Hematopoietic multipotent progenitor cell treated with erythropoietin and hydrocortisone succinate and interleukin-3 and kit ligand, for 15 days (in vitro differentiated cells): ENCODE measurements at regions not wholly inside any gene's neighbourhood (a gene's known extent, or its start where the extent isn't known, plus 50 kb on each side); places are given as distances from the start of the nearest gene placed in this dataset.
A peak's percentile ranks its signal among the peaks of the same experiment; 100 is the strongest.

Source experiments
- DNase-seq: peaks from one replicate; pipeline ENCODE4 v3.0.0-alpha.2; 2015; ENCODE audit warnings: low spot score

DNA sequence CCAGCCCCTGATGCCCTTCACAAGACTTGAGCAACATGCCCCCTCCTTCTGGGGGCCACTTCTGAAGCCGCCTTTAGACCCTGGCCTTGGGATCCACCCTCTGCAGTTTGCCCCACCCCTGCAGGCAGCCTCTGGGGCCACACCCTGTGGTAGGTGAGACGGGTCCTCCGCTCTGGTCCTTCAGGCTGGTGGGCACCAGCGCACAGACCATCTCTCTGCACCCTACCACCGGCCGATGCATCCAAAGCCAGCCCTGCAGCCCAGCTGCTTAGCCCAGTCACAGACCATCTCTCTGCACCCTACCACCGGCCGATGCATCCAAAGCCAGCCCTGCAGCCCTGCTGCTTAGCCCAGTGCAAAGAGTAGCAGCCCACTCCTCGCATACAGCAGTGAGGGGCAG lies 159.3 kb upstream of the ECI2 start:
- DNase-seq, result no peak

DNA sequence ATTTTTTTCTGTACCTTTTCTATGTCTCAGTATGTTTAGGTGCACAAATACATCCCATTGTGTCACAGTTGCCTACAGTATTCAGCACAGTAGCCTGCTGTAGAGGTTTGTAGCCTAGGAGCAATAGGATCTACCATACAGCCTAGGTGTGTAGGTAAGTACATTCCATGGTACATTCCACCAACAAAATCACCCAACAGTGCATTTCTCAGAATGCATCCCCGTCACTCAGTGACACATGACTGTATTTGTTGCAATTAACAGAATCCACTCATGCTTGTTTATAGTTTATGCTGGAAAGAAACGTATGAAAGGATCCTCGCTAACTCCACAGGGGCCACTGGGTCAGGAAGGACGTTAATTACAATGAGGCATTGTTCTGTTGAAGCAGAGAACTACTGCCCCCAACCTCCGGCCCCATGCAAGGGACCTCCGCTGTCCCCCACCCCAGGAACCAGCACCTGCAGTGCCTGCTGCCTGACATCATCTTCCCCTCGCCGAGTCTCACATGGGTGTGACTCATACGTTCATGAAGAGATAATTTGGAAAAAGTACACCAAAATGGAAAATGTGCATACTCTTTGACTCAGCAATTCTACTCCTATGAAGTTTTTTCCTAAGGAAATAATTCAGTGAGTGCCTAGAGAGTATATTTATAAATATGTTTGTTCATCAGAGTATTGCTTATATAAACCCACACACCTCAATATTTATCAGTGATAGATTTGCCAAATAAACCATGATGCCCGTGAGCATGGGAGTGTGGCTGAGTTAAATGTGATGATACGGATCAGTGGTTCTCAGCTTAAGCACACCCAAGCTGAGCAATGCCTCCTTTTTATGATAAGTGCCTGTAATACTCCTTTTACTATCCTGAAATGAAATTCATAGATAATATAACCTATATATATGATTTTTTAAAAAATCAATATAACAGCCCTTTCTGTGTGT lies 156.4 kb upstream of the ECI2 start:
- DNase-seq, result no peak

DNA sequence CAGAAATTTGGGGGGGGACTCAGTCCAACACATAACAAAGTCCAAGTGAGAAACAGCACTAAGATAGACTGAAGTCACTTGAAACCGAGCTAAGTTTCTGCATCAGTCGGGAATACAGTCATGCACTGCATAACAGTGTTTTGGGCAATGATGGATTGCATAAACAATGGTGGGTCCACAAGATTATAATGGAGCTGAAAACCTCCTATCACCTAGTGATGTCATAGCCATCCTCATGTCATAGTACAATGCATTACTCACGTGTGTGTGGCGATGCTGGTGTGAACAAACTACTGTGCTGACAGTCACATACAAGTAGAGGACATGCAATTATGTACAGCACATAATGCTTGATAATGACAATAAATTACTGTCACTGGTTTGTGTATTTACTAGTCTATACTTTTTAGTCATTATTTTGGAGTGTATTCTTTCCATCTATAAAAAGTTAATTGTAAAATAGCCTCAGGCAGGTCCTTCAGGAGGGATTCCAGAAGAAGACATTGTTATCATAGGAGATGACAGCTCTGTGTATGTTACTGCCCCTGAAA lies 154.5 kb upstream of the ECI2 start:
- DNase-seq, result no peak

DNA sequence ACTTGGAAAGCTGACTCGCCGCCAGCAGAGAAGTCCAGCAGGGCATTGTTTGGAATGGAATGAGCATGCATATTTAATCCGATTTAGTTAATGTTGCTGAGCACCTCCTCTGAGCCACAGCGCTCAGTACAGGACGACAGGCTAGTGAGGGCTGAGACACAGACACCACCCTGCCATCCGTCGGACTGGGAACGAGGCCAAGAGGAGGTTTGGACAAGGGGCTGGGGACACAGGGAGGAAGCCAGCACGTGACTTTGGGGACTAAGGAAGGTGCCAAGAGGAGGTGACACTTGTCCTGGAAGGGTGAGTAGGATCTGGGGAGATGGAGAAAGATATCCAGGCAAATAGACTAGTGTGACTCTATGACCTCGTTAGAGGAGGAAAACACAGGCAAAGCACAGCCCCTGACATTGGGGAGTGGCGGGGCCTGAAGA lies 152.5 kb upstream of the ECI2 start:
- no peak for DNase-seq

DNA sequence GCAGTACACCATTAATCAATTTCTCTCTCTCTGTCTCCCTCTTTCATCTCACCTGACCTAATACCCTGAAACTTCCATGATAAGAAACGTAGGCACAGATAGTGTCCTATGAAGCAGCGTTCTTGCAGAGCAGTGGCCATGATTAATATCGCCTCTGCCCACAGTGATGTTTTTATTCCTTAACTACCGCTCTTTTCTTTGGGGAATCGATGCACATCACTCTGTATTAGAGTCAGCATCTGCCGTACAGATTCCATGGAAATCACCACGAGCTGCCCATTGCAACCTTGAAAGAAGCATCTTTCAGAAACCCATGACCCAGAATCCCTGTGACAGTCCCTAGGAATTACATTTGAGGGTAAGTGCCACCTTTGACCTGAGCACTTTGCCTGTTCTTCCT lies 152.0 kb upstream of the ECI2 start:
- no peak for DNase-seq

DNA sequence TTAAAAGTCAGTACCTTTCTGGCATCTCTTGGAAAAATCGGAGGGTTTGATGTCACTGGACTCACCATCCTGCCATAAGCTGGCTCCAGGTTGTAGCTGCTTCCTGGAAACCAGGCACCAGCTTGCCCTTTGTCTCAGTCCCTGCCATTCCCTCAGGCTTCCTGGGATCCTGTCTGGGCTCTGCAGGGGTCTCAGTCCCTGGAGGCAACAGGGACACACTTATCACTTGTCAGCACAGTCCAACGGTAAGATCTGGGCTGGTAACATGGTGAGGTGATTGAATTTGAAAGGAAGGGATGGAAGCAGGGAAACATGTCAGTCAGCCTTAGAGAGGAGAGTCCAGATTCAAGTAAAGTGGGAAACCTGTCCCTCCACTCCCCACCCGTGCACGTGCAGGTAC lies 147.6 kb upstream of the ECI2 start:
- DNase-seq, result no peak

DNA sequence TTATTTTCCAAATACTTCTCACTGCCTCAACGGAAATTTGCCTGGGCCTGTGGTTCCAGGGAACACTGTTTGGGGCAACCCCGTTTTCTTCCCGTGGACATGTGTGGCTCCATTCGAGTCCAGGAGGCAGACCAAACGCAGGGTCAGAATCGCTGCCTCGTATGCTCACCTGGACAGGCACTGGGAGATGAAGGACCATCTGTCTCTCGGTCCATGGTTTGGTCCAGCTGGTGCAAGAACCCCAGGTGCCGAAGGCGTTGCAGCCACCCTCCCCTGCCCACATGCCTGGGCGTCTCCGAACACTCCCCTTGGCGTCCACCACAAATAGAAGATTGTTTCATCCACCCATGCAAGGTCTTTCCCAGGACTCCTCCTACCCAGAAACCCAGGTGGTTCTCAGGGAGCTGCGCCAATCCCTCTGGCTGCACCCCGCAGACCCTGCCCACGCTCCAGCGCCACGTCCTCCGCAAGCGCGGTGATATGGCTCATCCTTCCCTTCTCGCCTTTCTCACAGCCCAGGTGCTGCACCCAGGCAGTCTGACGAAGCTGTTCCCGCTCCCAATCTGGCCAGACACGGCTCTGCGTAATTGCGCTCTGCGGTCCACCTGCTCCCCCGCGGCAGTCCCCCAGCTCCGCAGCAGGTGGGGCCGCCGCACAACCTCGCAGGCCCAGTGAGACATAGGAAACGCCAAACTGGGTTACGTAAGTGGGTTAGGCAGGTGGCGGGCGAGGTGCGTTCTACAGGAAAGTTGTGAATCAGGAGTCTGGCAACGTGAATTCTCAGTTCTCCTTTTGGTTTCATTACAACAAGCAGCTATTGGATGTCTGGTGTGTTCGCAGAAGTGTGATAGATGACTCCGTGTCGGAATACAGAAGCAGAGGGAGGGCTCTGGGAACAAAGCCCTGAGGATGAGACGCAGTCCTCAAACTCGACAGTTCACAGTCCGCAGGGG lies 146.2 kb upstream of the ECI2 start:
- DNase-seq, result no peak

DNA sequence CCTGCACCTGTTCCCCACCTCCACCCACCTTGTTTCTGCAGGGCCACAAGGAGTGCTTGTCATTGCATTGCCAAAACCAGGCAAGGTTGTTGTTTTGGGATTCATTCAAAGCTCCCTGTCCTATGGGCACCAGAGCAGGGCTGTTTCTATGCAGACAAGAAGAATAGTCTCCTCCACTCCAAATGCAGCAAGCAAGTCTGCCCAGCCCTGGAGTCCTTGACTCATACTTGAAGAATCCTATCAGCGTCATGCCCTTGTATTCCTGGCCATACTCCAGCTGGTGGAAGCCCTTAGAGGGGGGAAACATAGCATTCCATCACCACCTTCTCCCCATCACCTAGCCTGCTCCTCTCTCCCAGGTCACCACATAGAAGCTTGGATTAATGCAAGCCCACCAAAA lies 145.3 kb upstream of the ECI2 start:
- no peak for DNase-seq

DNA sequence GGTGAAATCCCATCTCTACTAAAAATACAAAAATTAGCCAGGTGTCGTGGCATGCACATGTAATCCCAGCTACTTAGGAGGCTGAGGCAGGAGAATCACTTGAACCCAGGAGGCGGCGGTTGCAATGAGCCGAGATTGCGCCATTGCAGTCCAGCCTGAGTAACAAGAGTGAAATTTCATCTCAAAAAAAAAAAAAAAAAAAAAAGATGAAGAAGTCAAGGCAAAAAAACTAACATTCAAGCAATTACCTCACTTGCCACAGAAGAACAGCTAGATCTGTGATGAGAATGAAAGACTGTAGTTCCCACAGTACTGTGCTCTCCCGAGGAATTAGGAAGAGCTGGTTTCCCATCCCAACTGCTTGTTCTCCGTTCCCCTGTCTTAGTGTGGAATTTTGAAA lies 144.7 kb upstream of the ECI2 start:
- DNase-seq, result no peak

DNA sequence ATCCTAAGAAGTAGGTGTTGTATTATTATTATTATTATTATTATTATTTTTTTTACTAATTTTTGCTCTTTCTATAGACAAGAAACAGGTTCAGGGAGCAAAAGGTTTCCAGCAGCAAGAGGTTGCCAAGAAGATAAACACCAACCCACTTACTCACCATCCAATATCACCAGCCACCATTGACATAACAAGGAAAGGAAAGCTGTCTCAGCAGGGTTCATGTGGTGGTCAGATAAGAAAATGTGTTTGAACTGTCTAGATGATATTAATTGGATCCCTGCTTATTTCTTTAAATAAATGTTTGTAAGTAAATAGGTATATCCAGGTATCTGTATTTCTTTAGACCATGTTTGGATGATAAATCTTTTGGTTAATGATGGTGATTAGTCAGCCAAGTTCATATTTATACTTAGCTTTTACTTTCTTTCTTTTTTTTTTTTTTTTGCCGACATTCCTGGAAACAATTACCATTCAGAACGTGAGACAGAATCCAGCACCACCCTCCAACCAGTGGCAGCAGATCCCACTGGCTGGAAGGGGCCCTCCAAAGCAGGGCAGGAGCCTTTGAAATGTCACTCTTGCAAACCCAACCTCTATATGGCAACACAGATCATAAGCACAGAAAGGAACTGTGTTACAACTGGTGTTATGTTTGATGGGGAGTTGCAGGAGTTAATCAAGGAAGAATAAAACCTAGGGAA lies 139.2 kb upstream of the ECI2 start:
- peak; percentile 74 for DNase-seq

DNA sequence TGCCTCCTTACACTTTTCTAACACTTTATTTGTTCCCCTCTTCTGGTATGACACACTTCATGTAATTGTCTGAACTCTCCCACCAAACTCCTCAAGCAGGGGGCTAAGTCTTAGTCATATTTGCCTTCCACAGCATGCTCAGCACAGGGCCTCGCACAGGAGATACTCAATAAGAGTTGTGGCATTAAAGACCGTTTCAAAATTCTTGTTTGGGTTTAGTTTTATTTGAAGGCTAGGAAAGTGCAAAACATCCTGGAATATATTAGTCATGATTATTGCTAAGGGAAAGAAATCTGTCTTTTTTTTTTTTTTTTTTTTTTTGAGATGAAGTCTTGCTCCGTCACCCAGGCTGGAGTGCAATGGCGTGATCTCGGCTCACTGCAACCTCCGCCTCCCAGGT lies 137.6 kb upstream of the ECI2 start:
- no peak for DNase-seq

DNA sequence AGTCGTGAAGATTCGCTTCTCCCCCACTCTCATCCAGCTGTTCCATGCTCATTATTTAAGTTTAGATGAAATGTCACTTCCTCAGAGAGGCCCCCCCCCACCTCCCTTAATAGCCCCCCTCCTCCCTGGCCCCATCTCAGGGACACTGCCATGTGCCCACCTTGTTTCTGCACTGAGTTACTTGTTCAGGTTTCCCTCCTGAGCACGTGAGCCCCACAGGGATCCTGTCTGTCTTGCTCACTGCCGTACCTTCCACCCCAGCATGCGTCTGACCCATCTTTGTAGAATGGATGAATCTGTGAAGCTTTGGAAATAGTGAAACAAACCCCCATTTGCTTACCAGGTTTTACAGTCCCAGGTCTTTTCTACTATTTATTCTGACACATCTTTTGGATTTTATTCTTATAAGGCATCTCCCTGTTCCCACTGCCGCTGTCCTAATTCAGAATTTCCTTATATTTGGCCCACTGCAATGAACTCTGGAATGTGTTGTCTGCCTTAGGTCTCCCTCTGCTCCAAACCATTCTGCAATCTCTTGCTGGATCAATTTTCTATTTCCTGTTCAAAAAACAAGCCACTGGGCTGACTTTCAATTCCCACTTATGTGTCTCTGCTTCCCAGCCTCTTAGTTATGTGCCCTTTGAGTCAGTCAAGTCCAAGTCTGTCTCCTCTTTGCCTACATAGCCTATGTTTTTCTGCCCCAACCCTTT lies 136.5 kb upstream of the ECI2 start:
- no peak for DNase-seq

DNA sequence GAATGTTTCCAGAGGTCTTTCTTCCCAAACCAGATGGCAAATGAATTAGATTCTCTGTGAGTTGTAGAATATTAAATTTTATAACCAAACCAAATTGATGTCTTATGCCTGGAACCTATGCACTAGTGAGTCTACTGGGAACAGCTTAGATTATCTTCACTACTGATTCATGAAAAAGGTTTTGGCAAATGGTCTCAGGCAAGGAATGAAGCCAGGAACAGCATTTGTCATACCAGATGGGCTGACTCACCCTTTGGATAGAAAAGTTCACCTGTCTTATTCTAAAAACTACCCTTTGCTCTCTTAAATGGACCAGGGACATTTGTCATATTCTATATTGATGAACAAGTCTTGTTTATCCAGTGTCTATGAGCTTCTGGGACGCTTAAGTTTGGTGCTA lies 135.4 kb upstream of the ECI2 start:
- no peak for DNase-seq

DNA sequence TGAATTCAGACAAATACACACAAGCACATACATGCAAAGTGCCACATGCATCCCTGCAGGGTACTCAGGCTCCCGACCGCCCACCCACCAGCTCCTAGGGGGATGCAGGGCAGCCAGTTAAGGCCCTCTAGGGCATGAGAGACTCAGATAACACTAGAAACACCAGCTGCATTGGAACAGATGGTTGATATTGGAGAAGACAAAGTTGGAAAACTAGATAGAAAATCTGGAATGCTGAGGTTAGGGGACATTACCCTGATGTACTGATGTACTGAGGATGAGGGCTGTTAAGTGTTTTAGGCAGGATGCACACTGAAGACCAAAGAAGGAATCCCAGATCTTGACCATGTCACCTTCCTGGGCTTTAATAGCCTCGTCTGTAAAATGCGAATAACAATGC lies 134.6 kb upstream of the ECI2 start:
- DNase-seq, result no peak

DNA sequence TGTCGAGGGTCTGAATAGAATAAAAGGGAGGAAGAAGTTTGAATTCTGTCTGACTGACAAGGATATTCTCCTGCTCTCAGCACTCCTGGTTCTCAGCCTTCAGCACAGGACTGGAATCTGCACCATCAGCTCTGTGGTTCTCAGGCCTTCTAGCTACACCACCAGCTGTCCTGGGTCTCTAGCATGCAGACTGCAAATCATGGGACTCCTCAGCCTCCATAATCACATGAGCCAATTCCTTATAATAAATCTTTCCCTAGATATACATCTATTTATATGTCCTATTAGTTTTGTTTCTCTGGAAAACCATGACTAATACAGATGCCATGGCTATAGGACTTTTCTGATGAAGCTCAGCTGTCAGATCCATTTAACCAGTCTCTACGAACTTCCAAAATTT lies 132.8 kb upstream of the ECI2 start:
- no peak for DNase-seq

DNA sequence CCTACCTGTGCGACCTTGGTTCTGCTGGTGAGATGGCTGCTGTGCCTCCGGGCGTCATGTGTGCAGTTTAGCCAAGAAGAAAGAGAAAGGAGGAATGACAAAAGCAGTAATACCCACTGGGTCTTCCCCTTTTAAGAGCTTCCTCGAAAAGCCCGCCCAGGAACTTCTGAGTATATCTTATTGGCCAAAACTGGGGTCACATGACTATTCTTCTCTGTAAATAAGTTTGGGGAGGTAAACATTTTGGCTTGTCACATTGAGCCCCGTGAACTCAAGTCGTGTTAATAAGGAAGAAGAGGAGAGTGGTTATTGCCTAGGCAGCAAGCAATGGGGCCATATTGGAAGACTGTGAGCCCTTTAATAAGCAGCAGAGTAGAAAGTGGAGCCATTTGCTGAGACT lies 130.4 kb upstream of the ECI2 start:
- DNase-seq, result no peak

DNA sequence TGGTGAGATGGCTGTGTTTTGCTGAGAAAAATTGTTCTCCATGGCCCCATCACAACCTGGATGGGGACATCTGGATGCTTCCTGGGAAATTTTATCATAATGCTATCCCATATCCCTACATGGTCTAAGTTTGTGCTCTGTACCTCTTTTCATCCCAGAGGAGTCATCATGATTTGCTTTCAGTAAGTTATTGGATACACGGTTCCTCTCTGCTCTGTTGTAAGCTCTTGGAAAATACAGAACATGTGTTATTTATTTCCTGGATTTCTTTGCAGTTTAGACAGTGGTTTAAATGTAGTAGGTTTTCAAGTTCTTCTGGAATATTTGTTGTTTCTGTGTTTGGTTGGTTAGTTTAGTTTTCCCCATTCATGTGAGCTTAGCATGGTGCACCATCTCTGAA lies 129.2 kb upstream of the ECI2 start:
- no peak for DNase-seq

DNA sequence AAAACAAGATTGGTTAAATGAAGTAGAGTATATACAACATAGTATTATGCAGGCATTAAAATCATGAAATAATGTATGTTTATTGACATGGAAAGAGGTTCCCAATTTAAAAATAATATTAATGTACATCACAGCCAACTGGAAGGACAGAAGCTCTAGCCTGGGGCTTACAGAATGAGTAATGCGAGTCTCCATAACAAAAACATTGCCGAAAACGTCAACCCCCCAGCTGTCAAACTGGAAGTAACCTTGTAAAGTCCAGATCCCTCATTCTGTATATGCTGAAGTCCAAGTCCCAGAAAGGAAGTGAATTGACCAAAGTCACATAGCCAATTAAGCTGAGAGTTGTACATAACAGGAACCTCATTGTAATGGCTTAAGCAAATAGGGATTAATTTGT lies 128.7 kb upstream of the ECI2 start:
- DNase-seq, result no peak

DNA sequence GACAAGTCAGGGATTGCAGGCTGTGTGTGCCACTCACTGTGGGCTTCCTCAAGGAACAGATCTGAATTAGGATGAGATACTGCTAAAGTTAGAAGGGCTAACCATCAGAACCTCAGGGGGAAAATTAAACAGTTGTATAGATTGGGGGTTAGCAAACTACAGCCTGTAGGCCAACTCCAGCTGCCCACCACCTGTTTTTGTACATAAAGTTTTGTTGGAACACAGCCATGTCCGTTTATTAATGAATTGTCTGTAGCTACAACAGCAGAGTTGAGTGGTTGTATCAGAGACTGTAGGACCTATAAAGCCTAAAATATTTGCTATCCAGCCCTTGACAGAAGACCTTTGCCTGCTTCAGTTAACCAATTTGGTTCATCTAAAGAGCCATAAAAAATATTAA lies 127.2 kb upstream of the ECI2 start:
- no peak for DNase-seq

DNA sequence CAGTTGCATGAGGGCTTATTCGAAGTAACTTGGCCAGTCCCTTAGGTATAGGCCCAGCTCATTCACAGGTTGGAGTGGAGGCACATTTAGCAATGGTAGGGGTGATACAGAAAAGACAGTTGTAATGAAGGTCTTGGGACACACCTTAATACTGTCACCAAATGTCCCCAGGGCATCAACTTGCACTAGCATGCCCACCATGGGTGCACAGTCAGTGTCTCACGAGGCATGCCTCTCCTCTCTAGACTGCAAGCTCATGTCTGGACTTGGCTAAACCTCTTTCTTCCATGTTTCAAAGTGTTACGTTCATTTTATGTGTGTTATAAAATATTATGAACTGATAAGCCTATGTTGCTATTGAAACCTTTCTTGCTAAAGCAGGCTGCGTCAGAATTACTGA lies 124.0 kb upstream of the ECI2 start:
- DNase-seq, result no peak

DNA sequence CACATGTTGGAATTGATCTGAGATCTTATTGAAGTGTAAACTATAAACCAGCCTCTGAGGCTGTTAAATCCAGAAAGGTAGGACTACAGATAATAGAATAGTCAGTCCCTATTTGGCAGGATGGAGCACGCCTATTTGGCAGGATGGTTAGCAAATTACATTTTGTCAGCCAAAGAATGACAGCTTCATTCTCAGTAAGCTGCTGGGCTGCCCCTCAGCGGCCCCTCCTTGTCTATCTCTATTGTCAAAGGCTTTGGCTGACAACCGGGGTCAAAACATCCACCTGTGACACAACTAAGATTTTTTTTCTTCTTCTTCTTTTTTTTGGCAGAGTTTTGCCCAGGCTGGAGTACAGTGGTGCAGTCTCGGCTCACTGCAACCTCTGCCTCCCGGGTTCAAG lies 123.4 kb upstream of the ECI2 start:
- no peak for DNase-seq
